ENCODE measurements at regions not wholly inside any gene's neighbourhood (a gene's known extent, or its start where the extent isn't known, plus 50 kb on each side); places are given as distances from the start of the nearest gene placed in this dataset.
"Not testable (repeated sequence)": the region's sequence is repeated elsewhere in the genome, so short reads cannot be mapped to it uniquely, and the experiment has no call there.

DNA sequence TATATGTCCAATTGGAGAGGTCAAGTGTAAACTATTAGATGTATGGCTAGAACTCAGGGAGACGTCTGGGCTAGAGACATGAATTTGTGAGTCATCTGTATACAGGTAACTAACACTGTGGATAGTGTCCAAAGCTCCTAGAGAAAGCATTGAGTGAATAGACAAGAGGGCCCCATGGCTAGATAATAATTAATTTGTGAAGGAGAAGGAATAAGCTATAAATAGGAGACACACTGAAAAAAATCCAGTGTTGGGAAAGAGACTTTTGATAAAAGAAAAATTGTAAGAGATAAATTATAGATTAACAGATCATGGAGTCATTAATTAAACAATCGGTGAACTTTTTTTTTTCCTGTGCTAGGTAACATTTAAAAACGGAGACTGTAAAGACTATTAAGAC lies 326.6 kb upstream of the PRICKLE1 start:
- no peak for DNase-seq (ENCODE audit: extremely low spot score, unreplicated experiment)
- Mint-ChIP-seq H3K4me1 (ENCODE audit: unreplicated experiment) (peaks cover 16% of the 10 kb centered on the region), H3K36me3 (ENCODE audit: unreplicated experiment) (no peaks in the 10 kb centered on the region), H3K27ac (ENCODE audit: unreplicated experiment) (no peak overlapping the region), H3K4me3 (ENCODE audit: unreplicated experiment) (no peak overlapping the region), H3K27me3 (ENCODE audit: unreplicated experiment) (no peaks in the 10 kb centered on the region), H3K9me3 (ENCODE audit: unreplicated experiment) (peaks cover 5% of the 10 kb centered on the region)
- TF ChIP-seq CTCF (IDR thresholded peaks at IDR 0.05) = no peak

GRCh38 chr12:42915426-42915825 lies 325.9 kb upstream of the PRICKLE1 start:
- Mint-ChIP-seq H3K9me3 (ENCODE audit: unreplicated experiment) (peaks cover 5% of the 10 kb centered on the region), H3K4me1 (ENCODE audit: unreplicated experiment) (peaks cover 15% of the 10 kb centered on the region), H3K27me3 (ENCODE audit: unreplicated experiment) (no peaks in the 10 kb centered on the region), H3K4me3 (ENCODE audit: unreplicated experiment) (no peak overlapping the region), H3K27ac (ENCODE audit: unreplicated experiment) (no peak overlapping the region), H3K36me3 (ENCODE audit: unreplicated experiment) (no peaks in the 10 kb centered on the region)
- no peak for TF ChIP-seq CTCF (IDR thresholded peaks at IDR 0.05)
- no peak for DNase-seq (ENCODE audit: extremely low spot score, unreplicated experiment)

- no peak for DNase-seq (ENCODE audit: extremely low spot score, unreplicated experiment)
- Mint-ChIP-seq H3K36me3 (ENCODE audit: unreplicated experiment) (no peaks in the 10 kb centered on the region), H3K4me3 (ENCODE audit: unreplicated experiment) (no peak overlapping the region), H3K4me1 (ENCODE audit: unreplicated experiment) (peaks cover 10% of the 10 kb centered on the region), H3K27me3 (ENCODE audit: unreplicated experiment) (no peaks in the 10 kb centered on the region), H3K9me3 (ENCODE audit: unreplicated experiment) (peaks cover 5% of the 10 kb centered on the region), H3K27ac (ENCODE audit: unreplicated experiment) (peak overlapping the region; percentile 74)
- no peak for TF ChIP-seq CTCF (IDR thresholded peaks at IDR 0.05)
Measured at GRCh38 chr12:42912367-42912766, 322.8 kb upstream of the PRICKLE1 start.

GRCh38 chr12:42910656-42911055 lies 321.1 kb upstream of the PRICKLE1 start:
- Mint-ChIP-seq H3K27ac (ENCODE audit: unreplicated experiment) (no peak overlapping the region), H3K36me3 (ENCODE audit: unreplicated experiment) (no peaks in the 10 kb centered on the region), H3K9me3 (ENCODE audit: unreplicated experiment) (peaks cover 5% of the 10 kb centered on the region), H3K4me3 (ENCODE audit: unreplicated experiment) (no peak overlapping the region), H3K4me1 (ENCODE audit: unreplicated experiment) (peaks cover 10% of the 10 kb centered on the region), H3K27me3 (ENCODE audit: unreplicated experiment) (no peaks in the 10 kb centered on the region)
- TF ChIP-seq CTCF (IDR thresholded peaks at IDR 0.05) = no peak
- DNase-seq (ENCODE audit: extremely low spot score, unreplicated experiment) = no peak

GRCh38 chr12:42908712-42909111 lies 319.2 kb upstream of the PRICKLE1 start:
- no peak for TF ChIP-seq CTCF (IDR thresholded peaks at IDR 0.05)
- no peak overlapping the region for H3K4me3 Mint-ChIP-seq (ENCODE audit: unreplicated experiment)
- no peak for DNase-seq (ENCODE audit: extremely low spot score, unreplicated experiment)
- H3K9me3 Mint-ChIP-seq (ENCODE audit: unreplicated experiment) = peaks cover 10% of the 10 kb centered on the region
- no peaks in the 10 kb centered on the region for H3K36me3 Mint-ChIP-seq (ENCODE audit: unreplicated experiment)
- no peak overlapping the region for H3K27ac Mint-ChIP-seq (ENCODE audit: unreplicated experiment)
- H3K4me1 Mint-ChIP-seq (ENCODE audit: unreplicated experiment) = peaks cover 10% of the 10 kb centered on the region
- H3K27me3 Mint-ChIP-seq (ENCODE audit: unreplicated experiment) = no peaks in the 10 kb centered on the region

GRCh38 chr12:42906801-42907200 lies 317.3 kb upstream of the PRICKLE1 start:
- not testable (repeated sequence) for H3K36me3 Mint-ChIP-seq (ENCODE audit: unreplicated experiment); H3K4me3 Mint-ChIP-seq (ENCODE audit: unreplicated experiment); H3K27me3 Mint-ChIP-seq (ENCODE audit: unreplicated experiment); H3K9me3 Mint-ChIP-seq (ENCODE audit: unreplicated experiment); H3K4me1 Mint-ChIP-seq (ENCODE audit: unreplicated experiment); H3K27ac Mint-ChIP-seq (ENCODE audit: unreplicated experiment); DNase-seq (ENCODE audit: extremely low spot score, unreplicated experiment)

Data from osteocyte (in vitro differentiated cells).